ENCODE measurements at regions not wholly inside any gene's neighbourhood (a gene's known extent, or its start where the extent isn't known, plus 50 kb on each side); places are given as distances from the start of the nearest gene placed in this dataset.

DNA sequence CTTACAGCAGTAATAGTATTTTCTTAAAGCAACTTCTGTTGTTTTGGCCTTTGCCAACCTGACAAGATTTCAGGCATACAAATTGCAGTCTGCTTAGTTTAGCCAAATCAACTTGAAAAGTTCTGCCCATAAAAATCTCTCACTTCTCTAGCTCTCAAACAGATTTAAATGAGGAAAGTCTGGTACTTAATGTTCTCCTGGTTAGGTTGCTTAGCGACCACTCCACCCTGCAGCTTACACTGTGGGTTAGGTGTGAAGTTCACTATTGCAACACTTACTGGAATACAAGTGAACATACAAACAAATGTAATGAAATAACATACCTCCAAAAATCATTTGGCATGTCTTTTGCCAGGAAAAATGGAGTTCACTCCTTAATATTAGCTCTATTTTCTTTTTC is 178.7 kb upstream of the PCDH9 start:
- Histone ChIP-seq H3K27ac (ENCODE audit: extremely low read depth, low read depth, low read length) (no peak overlapping the region), H3K4me1 (ENCODE audit: control insufficient read depth, insufficient read depth, low read length) (no peaks in the 10 kb centered on the region), H3K9me3 (ENCODE audit: control insufficient read depth, insufficient read depth, low read depth, low read length) (no peaks in the 10 kb centered on the region), H3K4me3 (ENCODE audit: low read depth, low read length) (no peak overlapping the region), H3K36me3 (ENCODE audit: control insufficient read depth in 2 of 2, insufficient read depth in 1 of 2, low read length in 2 of 2) (no peaks in the 10 kb centered on the region)
- TF ChIP-seq SCRT1 (tag by site-specific recombination; IDR thresholded peaks at IDR 0.05; ENCODE audit: borderline replicate concordance) (no peak), ZNF16 (tag by site-specific recombination; IDR thresholded peaks at IDR 0.05; ENCODE audit: low read depth) (no peak), ZNF791 (tag by site-specific recombination; IDR thresholded peaks at IDR 0.05) (no peak), ZNF324 (tag by site-specific recombination; IDR thresholded peaks at IDR 0.05) (no peak), ZIC2 (tag by site-specific recombination; IDR thresholded peaks at IDR 0.05) (no peak), ZNF341 (tag by site-specific recombination; IDR thresholded peaks at IDR 0.05; ENCODE audit: low read depth) (no peak), SP2 (tag by site-specific recombination; IDR thresholded peaks at IDR 0.05) (no peak), ZNF571 (tag by site-specific recombination; IDR thresholded peaks at IDR 0.05) (no peak), ZNF654 (tag by site-specific recombination; IDR thresholded peaks at IDR 0.05; ENCODE audit: low read depth) (no peak), TRIM28 (IDR thresholded peaks at IDR 0.05; ENCODE audit: borderline replicate concordance, low read length) (no peak), ZNF521 (tag by site-specific recombination; IDR thresholded peaks at IDR 0.05) (no peak), ZNF274 (IDR thresholded peaks at IDR 0.05; ENCODE audit: low read length) (no peak), ZNF274 (tag by site-specific recombination; IDR thresholded peaks at IDR 0.05; ENCODE audit: borderline replicate concordance) (no peak), ZNF423 (tag by site-specific recombination; IDR thresholded peaks at IDR 0.05) (no peak)
- TF ChIP-seq, protein P1, sequence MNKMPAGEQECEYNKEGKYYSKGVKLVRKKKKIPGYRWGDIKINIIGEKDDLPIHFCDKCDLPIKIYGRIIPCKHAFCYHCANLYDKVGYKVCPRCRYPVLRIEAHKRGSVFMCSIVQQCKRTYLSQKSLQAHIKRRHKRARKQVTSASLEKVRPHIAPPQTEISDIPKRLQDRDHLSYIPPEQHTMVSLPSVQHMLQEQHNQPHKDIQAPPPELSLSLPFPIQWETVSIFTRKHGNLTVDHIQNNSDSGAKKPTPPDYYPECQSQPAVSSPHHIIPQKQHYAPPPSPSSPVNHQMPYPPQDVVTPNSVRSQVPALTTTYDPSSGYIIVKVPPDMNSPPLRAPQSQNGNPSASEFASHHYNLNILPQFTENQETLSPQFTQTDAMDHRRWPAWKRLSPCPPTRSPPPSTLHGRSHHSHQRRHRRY (tag by site-specific recombination; IDR thresholded peaks at IDR 0.05) = no peak
- ChIA-PET CTCF (no interaction called here), POLR2A (no interaction called here)

DNA sequence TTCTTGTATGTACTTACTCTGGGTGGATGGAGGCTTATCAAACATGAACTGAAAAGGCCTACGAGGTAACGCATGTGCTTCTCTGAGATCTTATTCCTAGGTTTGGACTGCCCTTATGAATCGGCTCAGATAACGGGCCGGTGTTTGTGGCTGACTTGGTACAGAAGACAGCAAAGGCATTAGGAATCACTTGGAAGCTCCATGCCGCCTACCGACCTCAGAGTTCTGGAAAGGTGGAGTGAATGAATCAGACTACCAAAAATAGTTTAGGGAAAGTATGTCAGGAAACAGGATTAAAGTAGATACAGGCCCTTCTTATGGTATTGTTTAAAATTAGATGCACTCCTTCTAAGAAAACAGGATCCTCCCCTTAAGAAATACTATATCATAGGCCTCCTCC is 172.4 kb upstream of the PCDH9 start:
- Histone ChIP-seq H3K4me1 (ENCODE audit: control insufficient read depth, insufficient read depth, low read length) (no peaks in the 10 kb centered on the region), H3K27ac (ENCODE audit: extremely low read depth, low read depth, low read length) (no peak overlapping the region), H3K4me3 (ENCODE audit: low read depth, low read length) (no peak overlapping the region), H3K9me3 (ENCODE audit: control insufficient read depth, insufficient read depth, low read depth, low read length) (no peaks in the 10 kb centered on the region), H3K36me3 (ENCODE audit: control insufficient read depth in 2 of 2, insufficient read depth in 1 of 2, low read length in 2 of 2) (no peaks in the 10 kb centered on the region)
- TF ChIP-seq ZNF175 (tag by site-specific recombination; IDR thresholded peaks at IDR 0.05) (no peak), KLF16 (tag by site-specific recombination; IDR thresholded peaks at IDR 0.05) (no peak), ZNF621 (tag by site-specific recombination; IDR thresholded peaks at IDR 0.05) (no peak), YY1 (tag by site-specific recombination; IDR thresholded peaks at IDR 0.05) (no peak), KLF7 (tag by site-specific recombination; IDR thresholded peaks at IDR 0.05; ENCODE audit: borderline replicate concordance) (no peak), ZNF629 (tag by site-specific recombination; IDR thresholded peaks at IDR 0.05) (no peak), ZNF776 (tag by site-specific recombination; IDR thresholded peaks at IDR 0.05; ENCODE audit: borderline replicate concordance) (no peak)
- TF ChIP-seq, protein P2, sequence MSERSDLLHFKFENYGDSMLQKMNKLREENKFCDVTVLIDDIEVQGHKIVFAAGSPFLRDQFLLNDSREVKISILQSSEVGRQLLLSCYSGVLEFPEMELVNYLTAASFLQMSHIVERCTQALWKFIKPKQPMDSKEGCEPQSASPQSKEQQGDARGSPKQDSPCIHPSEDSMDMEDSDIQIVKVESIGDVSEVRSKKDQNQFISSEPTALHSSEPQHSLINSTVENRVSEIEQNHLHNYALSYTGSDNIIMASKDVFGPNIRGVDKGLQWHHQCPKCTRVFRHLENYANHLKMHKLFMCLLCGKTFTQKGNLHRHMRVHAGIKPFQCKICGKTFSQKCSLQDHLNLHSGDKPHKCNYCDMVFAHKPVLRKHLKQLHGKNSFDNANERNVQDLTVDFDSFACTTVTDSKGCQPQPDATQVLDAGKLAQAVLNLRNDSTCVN (tag by site-specific recombination; optimal IDR thresholded peaks at IDR 0.05) = no peak
- TF ChIP-seq, protein P3, sequence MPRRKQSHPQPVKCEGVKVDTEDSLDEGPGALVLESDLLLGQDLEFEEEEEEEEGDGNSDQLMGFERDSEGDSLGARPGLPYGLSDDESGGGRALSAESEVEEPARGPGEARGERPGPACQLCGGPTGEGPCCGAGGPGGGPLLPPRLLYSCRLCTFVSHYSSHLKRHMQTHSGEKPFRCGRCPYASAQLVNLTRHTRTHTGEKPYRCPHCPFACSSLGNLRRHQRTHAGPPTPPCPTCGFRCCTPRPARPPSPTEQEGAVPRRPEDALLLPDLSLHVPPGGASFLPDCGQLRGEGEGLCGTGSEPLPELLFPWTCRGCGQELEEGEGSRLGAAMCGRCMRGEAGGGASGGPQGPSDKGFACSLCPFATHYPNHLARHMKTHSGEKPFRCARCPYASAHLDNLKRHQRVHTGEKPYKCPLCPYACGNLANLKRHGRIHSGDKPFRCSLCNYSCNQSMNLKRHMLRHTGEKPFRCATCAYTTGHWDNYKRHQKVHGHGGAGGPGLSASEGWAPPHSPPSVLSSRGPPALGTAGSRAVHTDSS (tag by site-specific recombination; IDR thresholded peaks at IDR 0.05) = no peak
- ChIA-PET CTCF (interaction anchor here (1.0 kb wide), 1 partner anchor 13 kb away, joined by 3 read pairs; no protein-coding TSS in a partner anchor), POLR2A (no interaction called here)
